Trophoblast cell (in vitro differentiated cells and primary cell): ENCODE measurements at regions not wholly inside any gene's neighbourhood (a gene's known extent, or its start where the extent isn't known, plus 50 kb on each side); places are given as distances from the start of the nearest gene placed in this dataset.

ENCODE experiments used
- DNase-seq, 2 donors: peaks; one replicate each; pipeline ENCODE4 v3.0.0-alpha.2; 2016
- H2AFZ ChIP-seq: 2 replicates; pipeline ENCODE4 v1.6.1; 2013; ENCODE audit warnings: low read length, moderate library complexity, mild to moderate bottlenecking; ENCODE audit not compliant: insufficient read depth, poor library complexity
- H2AK5ac ChIP-seq: 2 replicates; pipeline ENCODE4 v1.6.1; 2013; ENCODE audit warnings: mild to moderate bottlenecking, low read length
- H2BK120ac ChIP-seq: 2 replicates; pipeline ENCODE4 v1.6.1; 2013; ENCODE audit warnings: low read length, mild to moderate bottlenecking, moderate library complexity; ENCODE audit not compliant: insufficient read depth, poor library complexity
- H2BK12ac ChIP-seq: 2 replicates; pipeline ENCODE4 v1.6.1; 2013; ENCODE audit warnings: mild to moderate bottlenecking, low read length, moderate library complexity
- H2BK5ac ChIP-seq: 2 replicates; pipeline ENCODE4 v1.6.1; 2013; ENCODE audit warnings: low read length, low read depth, moderate library complexity, mild to moderate bottlenecking; ENCODE audit not compliant: poor library complexity
- H3K14ac ChIP-seq: 2 replicates; pipeline ENCODE4 v1.6.1; 2013; ENCODE audit warnings: mild to moderate bottlenecking, low read length
- H3K18ac ChIP-seq: 2 replicates; pipeline ENCODE4 v1.6.1; 2013; ENCODE audit warnings: mild to moderate bottlenecking, low read length
- H3K23ac ChIP-seq: 2 replicates; pipeline ENCODE4 v1.6.1; 2013; ENCODE audit warnings: low read length
- H3K27ac ChIP-seq: 2 replicates; pipeline ENCODE4 v1.5.1; 2013; ENCODE audit warnings: low read depth, mild to moderate bottlenecking, inconsistent platforms, low read length, moderate library complexity
- H3K27me3 ChIP-seq: 2 replicates; pipeline ENCODE4 v1.6.1; 2013; ENCODE audit warnings: inconsistent platforms, mild to moderate bottlenecking, low read length, moderate library complexity; ENCODE audit not compliant: insufficient read depth
- H3K36me3 ChIP-seq, 2 experiments: 1 replicate in 1 of 2; 2 replicates in 1 of 2; pipeline ENCODE4 v1.6.1; 2013; ENCODE audit warnings: low read length in 2 of 2, mild to moderate bottlenecking in 2 of 2, moderate library complexity in 1 of 2; ENCODE audit not compliant: insufficient read depth in 2 of 2, control insufficient read depth in 1 of 2
- H3K4ac ChIP-seq: 2 replicates; pipeline ENCODE4 v1.6.1; 2013; ENCODE audit warnings: low read depth, mild to moderate bottlenecking, low read length, moderate library complexity
- H3K4me1 ChIP-seq, 2 experiments: 1 replicate in 1 of 2; 2 replicates in 1 of 2; pipeline ENCODE4 v1.6.1; 2013; ENCODE audit warnings: low read length in 2 of 2, mild to moderate bottlenecking in 2 of 2, moderate library complexity in 1 of 2; ENCODE audit not compliant: insufficient read depth in 2 of 2, control insufficient read depth in 1 of 2
- H3K4me2 ChIP-seq: 2 replicates; pipeline ENCODE4 v1.6.1; 2013; ENCODE audit warnings: inconsistent platforms, mild to moderate bottlenecking, low read length, moderate library complexity
- H3K4me3 ChIP-seq: 2 replicates; pipeline ENCODE4 v1.5.1; 2013; ENCODE audit warnings: mild to moderate bottlenecking, low read depth, low read length, inconsistent platforms
- H3K79me1 ChIP-seq: one replicate; pipeline ENCODE4 v1.6.1; 2013; ENCODE audit warnings: low read length
- H3K79me2 ChIP-seq: 2 replicates; pipeline ENCODE4 v1.6.1; 2013; ENCODE audit warnings: low read length, mild to moderate bottlenecking; ENCODE audit not compliant: control insufficient read depth, insufficient read depth, poor library complexity
- H3K9ac ChIP-seq: 2 replicates; pipeline ENCODE4 v1.6.1; 2013; ENCODE audit warnings: mild to moderate bottlenecking, low read length
- H3K9me3 ChIP-seq: 2 replicates; pipeline ENCODE4 v1.6.1; 2013; ENCODE audit warnings: low read depth, mild to moderate bottlenecking, control low read depth, inconsistent platforms, low read length; ENCODE audit not compliant: insufficient read depth
- H4K12ac ChIP-seq: 2 replicates; pipeline ENCODE4 v1.6.1; 2013; ENCODE audit warnings: low read depth, mild to moderate bottlenecking, low read length, moderate library complexity
- H4K8ac ChIP-seq: 2 replicates; pipeline ENCODE4 v1.6.1; 2013; ENCODE audit warnings: low read depth, mild to moderate bottlenecking, low read length, moderate library complexity
- H4K91ac ChIP-seq: one replicate; pipeline ENCODE4 v1.6.1; 2013; ENCODE audit warnings: low read depth, mild to moderate bottlenecking, low read length, moderate library complexity
- WGBS: extraction: QIAGEN DNeasy Blood & Tissue Kit; methylation state at CpG from one replicate; pipeline ENCODE4 v1.1.7; 2013; ENCODE audit warnings: missing lambda C conversion rate; ENCODE audit not compliant: insufficient read length, insufficient coverage; ENCODE audit errors: extremely low coverage; 5-methylcytosine and 5-hydroxymethylcytosine counted together

- WGBS: no CpG with 5 or more reads among the region's 12 CpGs
- Histone ChIP-seq H3K9me3 (peaks cover 2% of the 10 kb centered on the region), H2BK120ac (no peak overlapping the region), H3K79me2 (no peaks in the 10 kb centered on the region), H2AFZ (no peak overlapping the region), H3K14ac (no peak overlapping the region), H4K12ac (no peak overlapping the region), H4K8ac (no peak overlapping the region), H2BK12ac (no peak overlapping the region), H3K23ac (no peak overlapping the region), H3K4me2 (no peak overlapping the region), H3K4ac (no peak overlapping the region), H3K4me3 (no peak overlapping the region), H2BK5ac (no peak overlapping the region), H3K27ac (no peak overlapping the region), H3K18ac (no peak overlapping the region), H3K79me1 (no peaks in the 10 kb centered on the region), H3K27me3 (no peaks in the 10 kb centered on the region), H2AK5ac (no peak overlapping the region), H3K9ac (no peak overlapping the region), H4K91ac (no peak overlapping the region), H3K36me3 (no peaks in the 10 kb centered on the region), H3K4me1 (peaks cover 2% of the 10 kb centered on the region in 2 experiments)
- no peak for DNase-seq
Measured at GRCh38 chr16:86965331-86965730, 351.9 kb downstream of the C16orf95 start.

- Histone ChIP-seq H2BK5ac (no peak overlapping the region), H3K4me1 (peaks cover 2% of the 10 kb centered on the region in 2 experiments), H4K91ac (no peak overlapping the region), H3K79me1 (no peaks in the 10 kb centered on the region), H3K27ac (no peak overlapping the region), H3K23ac (no peak overlapping the region), H3K4me3 (no peak overlapping the region), H3K4me2 (no peak overlapping the region), H2AK5ac (no peak overlapping the region), H3K9me3 (peaks cover 3% of the 10 kb centered on the region), H2BK120ac (no peak overlapping the region), H2BK12ac (no peak overlapping the region), H3K27me3 (no peaks in the 10 kb centered on the region), H4K8ac (no peak overlapping the region), H3K4ac (no peak overlapping the region), H3K79me2 (no peaks in the 10 kb centered on the region), H3K9ac (no peak overlapping the region), H2AFZ (no peak overlapping the region), H4K12ac (no peak overlapping the region), H3K14ac (no peak overlapping the region), H3K18ac (no peak overlapping the region), H3K36me3 (no peaks in the 10 kb centered on the region)
- no CpG with 5 or more reads among the region's 13 CpGs for WGBS
- no peak for DNase-seq
Measured at GRCh38 chr16:86965840-86966550, 351.2 kb downstream of the C16orf95 start.

GRCh38 chr16:86966777-86967176 is 350.4 kb downstream of the C16orf95 start:
- no peak overlapping the region for H2BK12ac ChIP-seq

DNA sequence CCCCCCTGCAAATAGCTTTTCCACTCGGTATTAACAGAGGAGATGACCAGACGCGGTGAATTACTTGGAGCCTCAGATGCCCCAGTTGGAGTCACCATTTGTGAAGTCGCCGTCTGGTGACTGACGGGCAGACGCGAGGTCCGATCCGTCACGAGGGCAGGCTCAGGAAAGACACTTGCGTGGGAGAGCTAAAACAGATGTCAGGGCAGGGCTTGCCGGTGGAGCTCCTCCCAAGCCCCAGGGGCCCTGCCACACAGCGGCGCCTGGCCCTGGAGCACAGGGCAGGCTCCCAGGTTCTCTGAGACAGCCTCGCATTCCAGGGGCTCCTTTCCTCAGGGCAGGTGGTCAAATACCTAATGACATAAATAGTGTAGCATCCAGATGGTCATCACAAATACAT is 348.3 kb downstream of the C16orf95 start:
- Histone ChIP-seq H3K9me3 (peaks cover 6% of the 10 kb centered on the region), H3K9ac (no peak overlapping the region), H4K8ac (no peak overlapping the region), H3K79me1 (no peaks in the 10 kb centered on the region), H3K36me3 (no peaks in the 10 kb centered on the region), H4K91ac (no peak overlapping the region), H2BK5ac (no peak overlapping the region), H3K14ac (no peak overlapping the region), H3K4me1 (peaks cover 2% of the 10 kb centered on the region in 2 experiments), H3K79me2 (no peaks in the 10 kb centered on the region), H3K4me2 (no peak overlapping the region), H2AK5ac (no peak overlapping the region), H3K4me3 (no peak overlapping the region), H3K27ac (no peak overlapping the region), H3K4ac (no peak overlapping the region), H3K27me3 (no peaks in the 10 kb centered on the region), H3K18ac (no peak overlapping the region), H4K12ac (no peak overlapping the region), H3K23ac (no peak overlapping the region), H2BK12ac (no peak overlapping the region), H2BK120ac (no peak overlapping the region), H2AFZ (no peak overlapping the region)
- no CpG with 5 or more reads among the region's 16 CpGs for WGBS
- DNase-seq: no peak

More at GRCh38 chr16:86966777-86967176, 350.4 kb downstream of the C16orf95 start:
- no CpG with 5 or more reads among the region's 11 CpGs for WGBS
- Histone ChIP-seq H3K27ac (no peak overlapping the region), H2AFZ (no peak overlapping the region), H3K79me2 (no peaks in the 10 kb centered on the region), H3K4me2 (no peak overlapping the region), H3K14ac (no peak overlapping the region), H2BK120ac (no peak overlapping the region), H3K4me1 (peaks cover 2% of the 10 kb centered on the region in 2 experiments), H3K23ac (no peak overlapping the region), H2AK5ac (no peak overlapping the region), H3K18ac (no peak overlapping the region), H3K4me3 (no peak overlapping the region), H3K79me1 (no peaks in the 10 kb centered on the region), H3K36me3 (no peaks in the 10 kb centered on the region), H4K91ac (no peak overlapping the region), H3K4ac (no peak overlapping the region), H3K9me3 (peaks cover 4% of the 10 kb centered on the region), H3K9ac (no peak overlapping the region), H4K8ac (no peak overlapping the region), H2BK5ac (no peak overlapping the region), H3K27me3 (no peaks in the 10 kb centered on the region), H4K12ac (no peak overlapping the region)
- no peak for DNase-seq
